Spinal cord (tissue), 9 donors: ENCODE measurements at regions not wholly inside any gene's neighbourhood (a gene's known extent, or its start where the extent isn't known, plus 50 kb on each side); places are given as distances from the start of the nearest gene placed in this dataset.
"Not testable (repeated sequence)": the region's sequence is repeated elsewhere in the genome, so short reads cannot be mapped to it uniquely, and the experiment has no call there.

Experiments used
- DNase-seq, 6 donors: peaks; one replicate each; pipeline versions ENCODE4 v3.0.0 to v3.0.0-alpha.2; 2013 to 2015; ENCODE audit warnings: low spot score in 6 of 6, low read depth in 4 of 6
- H3K27ac ChIP-seq: one replicate; pipeline ENCODE4 v1.5.1; 2013; ENCODE audit warnings: low read depth, low read length, control low read depth
- H3K27me3 ChIP-seq: one replicate; pipeline ENCODE4 v1.6.1; 2013; ENCODE audit warnings: low read length; ENCODE audit not compliant: control insufficient read depth, insufficient read depth
- H3K36me3 ChIP-seq: one replicate; pipeline ENCODE4 v1.6.1; 2013; ENCODE audit warnings: low read length; ENCODE audit not compliant: control insufficient read depth, insufficient read depth
- H3K4me1 ChIP-seq: one replicate; pipeline ENCODE4 v1.6.1; 2013; ENCODE audit warnings: low read length; ENCODE audit not compliant: control insufficient read depth, insufficient read depth
- H3K4me3 ChIP-seq: one replicate; pipeline ENCODE4 v1.5.1; 2013; ENCODE audit warnings: low read depth, low read length, control low read depth
- H3K9me3 ChIP-seq: one replicate; pipeline ENCODE4 v1.6.1; 2013; ENCODE audit warnings: low read length; ENCODE audit not compliant: control insufficient read depth, insufficient read depth
- WGBS: methylation state at CpG from one replicate; pipeline ENCODE4 v1.1.5; 2013; ENCODE audit warnings: missing lambda C conversion rate; ENCODE audit not compliant: insufficient coverage; 5-methylcytosine and 5-hydroxymethylcytosine counted together
- donor health status: healthy.

DNA sequence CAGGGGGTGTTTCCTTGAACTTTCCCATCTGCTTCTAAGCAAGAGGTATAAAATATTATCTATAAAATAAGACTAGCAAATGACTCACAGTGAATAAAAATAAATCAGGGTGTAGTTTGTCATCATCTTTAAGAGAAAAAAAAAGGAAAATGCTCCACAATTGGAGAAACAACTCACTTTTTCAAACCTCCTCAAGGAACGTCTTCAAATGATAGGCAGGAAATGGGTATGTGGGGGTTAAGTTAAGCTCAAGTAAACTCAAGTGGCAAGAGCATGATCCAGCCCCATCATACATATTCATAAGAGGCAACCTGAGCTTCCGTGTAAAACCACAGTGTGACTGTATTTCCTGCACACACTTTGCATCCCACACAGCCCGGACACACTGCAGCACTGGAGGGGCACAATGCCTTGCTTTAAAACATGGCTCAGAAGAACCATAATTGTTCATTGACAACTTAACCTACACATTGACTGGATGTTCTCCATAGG lies 58.5 kb upstream of the CEP85L start:
- WGBS, result 22% methylated on average over 2 of the region's 3 CpGs
- Histone ChIP-seq H3K9me3 (no peaks in the 10 kb centered on the region), H3K36me3 (no peaks in the 10 kb centered on the region), H3K4me3 (no peak overlapping the region), H3K27me3 (no peaks in the 10 kb centered on the region), H3K4me1 (peaks cover 3% of the 10 kb centered on the region), H3K27ac (no peak overlapping the region)
- DNase-seq, result peak in 1 of 6 donors; percentile 20

DNA sequence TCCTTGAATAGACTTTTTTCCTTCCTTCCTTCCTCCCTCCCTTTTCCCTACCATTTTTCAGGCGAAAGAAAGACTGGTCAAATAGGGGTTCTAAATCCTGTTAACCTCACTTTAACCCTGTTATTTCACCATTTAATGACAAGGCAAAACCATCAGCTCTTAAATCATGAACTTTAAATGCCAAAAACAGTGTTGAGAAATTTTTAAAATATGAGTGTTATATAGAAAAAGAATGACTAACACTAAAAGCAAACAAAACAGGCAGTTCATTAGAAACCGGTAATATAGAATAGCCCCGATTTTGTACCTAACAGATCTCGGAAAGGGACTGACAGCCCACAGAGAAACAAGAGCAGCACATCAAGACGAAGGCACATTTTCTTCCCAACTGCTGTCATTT lies 57.4 kb upstream of the CEP85L start:
- H3K9me3 ChIP-seq, result no peaks in the 10 kb centered on the region
- no CpG with 5 or more reads among the region's 5 CpGs for WGBS
- no peaks in the 10 kb centered on the region for H3K27me3 ChIP-seq
- no peaks in the 10 kb centered on the region for H3K36me3 ChIP-seq
- H3K4me1 ChIP-seq, result peaks cover 6% of the 10 kb centered on the region
- DNase-seq, result no peak
- H3K27ac ChIP-seq, result peak overlapping the region; percentile 63
- H3K4me3 ChIP-seq, result peak overlapping the region; percentile 35

DNA sequence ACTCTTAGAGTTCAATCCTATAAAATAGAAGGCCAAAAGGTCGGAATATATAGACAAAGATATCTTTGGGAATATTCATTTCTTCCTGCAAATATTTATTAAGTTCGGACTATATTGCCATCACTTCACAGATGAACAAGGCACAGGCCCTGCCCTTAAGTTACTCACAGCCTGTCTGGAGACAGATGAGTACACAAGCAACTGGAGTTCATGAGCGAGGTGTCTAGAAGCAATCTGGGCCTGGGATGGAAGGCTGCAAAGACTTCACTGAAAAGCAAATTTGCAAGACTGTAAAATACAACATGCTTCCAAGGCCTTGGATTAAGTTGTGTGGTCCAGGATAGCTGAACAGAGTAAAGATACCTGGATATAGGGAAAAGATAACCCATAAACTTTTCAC lies 56.7 kb upstream of the CEP85L start:
- peaks cover 6% of the 10 kb centered on the region for H3K4me1 ChIP-seq
- H3K36me3 ChIP-seq, result no peaks in the 10 kb centered on the region
- no peak overlapping the region for H3K4me3 ChIP-seq
- H3K27ac ChIP-seq, result no peak overlapping the region
- no peaks in the 10 kb centered on the region for H3K9me3 ChIP-seq
- no peaks in the 10 kb centered on the region for H3K27me3 ChIP-seq
- no peak for DNase-seq
- WGBS, result 100% methylated on average over 1 of the region's 3 CpGs

DNA sequence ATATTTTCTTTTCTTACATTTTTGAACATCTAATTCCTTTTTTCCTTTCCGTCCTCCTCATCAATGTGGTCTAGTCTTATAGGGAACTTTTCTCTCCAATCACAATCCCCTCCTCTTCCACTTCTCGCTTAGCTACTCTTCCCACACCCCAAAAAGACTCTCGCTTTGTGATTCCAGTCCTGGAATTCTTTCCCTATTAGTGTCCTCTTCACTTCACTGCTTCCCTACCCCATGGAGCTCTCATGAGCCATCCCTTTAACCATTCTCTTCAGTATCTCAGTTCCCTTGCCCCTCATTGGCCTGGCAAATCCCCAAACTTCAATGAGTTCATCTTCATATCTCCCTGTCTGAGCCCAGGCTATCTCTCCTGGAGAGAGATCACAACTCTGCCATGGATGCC lies 55.3 kb upstream of the CEP85L start:
- H3K27ac ChIP-seq, result peak overlapping the region; percentile 17
- no peaks in the 10 kb centered on the region for H3K27me3 ChIP-seq
- WGBS, result 97% methylated on average over 3 of the region's 3 CpGs
- no peak for DNase-seq
- H3K9me3 ChIP-seq, result no peaks in the 10 kb centered on the region
- H3K4me3 ChIP-seq, result no peak overlapping the region
- no peaks in the 10 kb centered on the region for H3K36me3 ChIP-seq
- H3K4me1 ChIP-seq, result peaks cover 6% of the 10 kb centered on the region

DNA sequence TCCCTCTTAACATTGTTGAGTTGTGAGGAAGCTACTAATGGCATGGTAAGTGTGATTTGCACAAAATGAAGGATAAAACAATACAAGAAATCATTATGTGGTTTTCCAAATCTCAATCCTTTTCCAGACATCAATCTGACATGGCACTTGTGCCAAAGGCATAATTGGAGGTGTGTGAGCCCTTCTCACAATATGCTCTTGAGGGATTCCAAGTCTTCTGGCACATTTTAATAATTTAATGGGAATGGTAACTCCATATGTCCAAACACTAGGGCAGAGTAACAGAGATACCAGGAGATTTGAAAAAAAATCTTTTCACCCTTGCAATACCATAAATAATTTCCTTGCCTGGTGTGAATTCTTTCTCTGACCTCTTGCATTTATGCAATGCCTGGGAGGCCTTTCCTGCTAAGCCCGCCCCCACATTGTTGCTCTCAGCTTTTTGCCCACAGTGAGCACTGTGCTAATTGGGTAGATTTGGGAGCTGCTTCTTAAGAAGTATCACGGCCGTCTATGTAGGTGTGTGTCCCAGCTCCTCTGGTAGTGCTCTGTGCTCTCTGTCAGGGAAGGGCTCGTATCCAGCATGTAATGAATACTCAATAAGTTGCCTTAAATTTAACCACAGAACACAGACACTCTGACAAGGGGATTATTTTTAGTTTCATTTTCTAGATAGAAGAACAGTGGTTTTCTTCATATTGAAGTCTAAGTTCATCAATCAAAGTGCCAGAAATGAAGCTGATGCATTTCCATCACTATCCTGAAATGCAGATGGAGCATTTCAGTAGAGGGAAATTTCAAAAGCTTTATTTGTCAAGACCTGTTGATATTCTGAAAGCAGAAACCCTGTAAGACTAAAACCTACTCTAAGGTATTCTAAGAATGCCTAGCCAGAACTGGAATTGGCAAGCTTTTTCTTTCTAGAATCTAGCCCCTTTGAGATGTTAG lies 54.4 kb upstream of the CEP85L start:
- H3K9me3 ChIP-seq, result no peaks in the 10 kb centered on the region
- no peaks in the 10 kb centered on the region for H3K27me3 ChIP-seq
- peak overlapping the region; percentile 70 for H3K27ac ChIP-seq
- no peak overlapping the region for H3K4me3 ChIP-seq
- no peaks in the 10 kb centered on the region for H3K36me3 ChIP-seq
- 50% methylated on average over 1 of the region's 4 CpGs for WGBS
- peak in 1 of 6 donors; percentile 80 for DNase-seq
- peaks cover 6% of the 10 kb centered on the region for H3K4me1 ChIP-seq

DNA sequence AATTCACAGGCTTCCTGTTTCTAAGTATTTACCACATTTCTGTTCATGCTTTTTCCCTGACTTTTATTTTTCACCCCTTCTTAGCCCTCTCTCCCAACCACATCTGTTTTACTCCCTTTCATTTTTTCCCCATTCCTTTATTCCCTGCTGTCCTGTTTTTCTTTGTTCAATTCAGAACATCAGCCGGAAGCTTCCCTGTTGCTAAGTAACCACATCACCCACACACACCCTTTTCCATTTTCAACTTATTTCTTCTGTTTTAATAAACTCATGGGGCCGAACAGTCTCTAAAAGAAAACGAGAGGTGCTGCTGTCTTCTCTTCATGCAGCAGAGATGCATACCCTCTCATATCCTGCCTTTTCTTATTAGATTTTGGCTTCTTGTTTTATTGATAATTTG lies 53.5 kb upstream of the CEP85L start:
- Histone ChIP-seq H3K9me3 (no peaks in the 10 kb centered on the region), H3K36me3 (no peaks in the 10 kb centered on the region), H3K27me3 (no peaks in the 10 kb centered on the region), H3K4me3 (no peak overlapping the region), H3K27ac (peak overlapping the region; percentile 70), H3K4me1 (peaks cover 6% of the 10 kb centered on the region)
- 17% methylated on average over 1 of the region's 3 CpGs for WGBS
- peak in 2 of 6 donors; percentile 50 to 75 for DNase-seq

DNA sequence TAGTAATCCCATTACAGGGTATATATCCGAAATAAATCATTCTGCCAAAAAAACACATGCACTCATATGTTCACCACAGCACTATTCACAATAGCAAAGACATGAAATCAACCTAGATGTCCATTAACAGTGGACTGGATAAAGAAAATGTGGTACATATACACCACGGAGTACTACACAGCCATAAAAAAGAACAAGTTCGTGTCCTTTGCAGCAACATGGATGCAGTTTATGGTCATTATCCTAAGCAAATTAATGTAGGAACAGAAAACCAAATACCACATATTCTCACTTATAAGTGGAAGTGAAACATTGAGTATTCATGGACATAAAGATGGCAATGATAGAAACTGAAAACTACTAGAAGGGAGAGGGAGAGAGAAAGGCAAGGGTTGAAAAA lies 49.9 kb upstream of the CEP85L start:
- H3K9me3 ChIP-seq, H3K4me1 ChIP-seq, H3K27me3 ChIP-seq, H3K36me3 ChIP-seq, DNase-seq, H3K4me3 ChIP-seq, H3K27ac ChIP-seq: not testable (repeated sequence)
- WGBS, result no CpG with 5 or more reads among the region's 3 CpGs
